Astrocyte (in vitro differentiated cells and primary cell): ENCODE measurements at regions not wholly inside any gene's neighbourhood (a gene's known extent, or its start where the extent isn't known, plus 50 kb on each side); places are given as distances from the start of the nearest gene placed in this dataset.

Source experiments
- DNase-seq: peaks from one replicate; pipeline ENCODE4 v3.0.0-alpha.2; 2010; ENCODE audit warnings: low read depth
- FAIRE-seq: peaks from 2 replicates; lab custom pipeline; 2011; peaks lifted over from hg19 to GRCh38; lab: Jason Lieb, UNC
- H2AFZ ChIP-seq: 2 replicates; pipeline ENCODE4 v1.6.0; 2012; ENCODE audit warnings: low read depth, low read length, inconsistent platforms
- H3K27ac ChIP-seq: 2 replicates; pipeline ENCODE4 v1.5.1; 2011; ENCODE audit warnings: low read depth, low read length, inconsistent platforms
- H3K27me3 ChIP-seq: 2 replicates; pipeline ENCODE4 v1.6.0; 2011; ENCODE audit warnings: low read length, inconsistent platforms; ENCODE audit not compliant: insufficient read depth
- H3K36me3 ChIP-seq: 2 replicates; pipeline ENCODE4 v1.5.1; 2011; ENCODE audit warnings: low read length, inconsistent platforms; ENCODE audit not compliant: insufficient read depth
- H3K4me1 ChIP-seq: 2 replicates; pipeline ENCODE4 v1.5.1; 2011; ENCODE audit warnings: low read length, inconsistent platforms; ENCODE audit not compliant: insufficient read depth
- H3K4me2 ChIP-seq: 2 replicates; pipeline ENCODE4 v1.6.0; 2012; ENCODE audit warnings: low read length, inconsistent platforms
- H3K4me3 ChIP-seq: 2 replicates; pipeline ENCODE4 v1.5.1; 2011; ENCODE audit warnings: low read depth, mild to moderate bottlenecking, low read length, inconsistent platforms; ENCODE audit not compliant: insufficient read depth
- H3K79me2 ChIP-seq: 2 replicates; pipeline ENCODE4 v1.6.0; 2012; ENCODE audit warnings: mild to moderate bottlenecking, low read length, inconsistent platforms; ENCODE audit not compliant: insufficient read depth
- H3K9ac ChIP-seq: 2 replicates; pipeline ENCODE4 v1.6.0; 2012; ENCODE audit warnings: mild to moderate bottlenecking, low read length, inconsistent platforms
- H3K9me3 ChIP-seq: 2 replicates; pipeline ENCODE4 v1.5.1; 2012; ENCODE audit warnings: low read depth, mild to moderate bottlenecking, low read length, inconsistent platforms; ENCODE audit not compliant: insufficient read depth
- H4K20me1 ChIP-seq: 2 replicates; pipeline ENCODE4 v1.6.0; 2012; ENCODE audit warnings: low read length, inconsistent platforms; ENCODE audit not compliant: insufficient read depth
- H3K27ac Mint-ChIP-seq: one replicate; pipeline ENCODE4 v1.8.0; 2021; ENCODE audit warnings: mild to moderate bottlenecking, mixed read lengths; ENCODE audit not compliant: unreplicated experiment
- H3K27me3 Mint-ChIP-seq: one replicate; pipeline ENCODE4 v1.8.0; 2021; ENCODE audit warnings: low read depth, mixed read lengths; ENCODE audit not compliant: unreplicated experiment
- H3K36me3 Mint-ChIP-seq: one replicate; pipeline ENCODE4 v1.8.0; 2021; ENCODE audit warnings: low read depth, mixed read lengths; ENCODE audit not compliant: unreplicated experiment
- H3K4me1 Mint-ChIP-seq: one replicate; pipeline ENCODE4 v1.8.0; 2021; ENCODE audit warnings: low read depth, mixed read lengths; ENCODE audit not compliant: unreplicated experiment
- H3K4me3 Mint-ChIP-seq: one replicate; pipeline ENCODE4 v1.8.0; 2021; ENCODE audit warnings: mild to moderate bottlenecking, moderate library complexity, mixed read lengths; ENCODE audit not compliant: unreplicated experiment
- H3K9me3 Mint-ChIP-seq: one replicate; pipeline ENCODE4 v1.8.0; 2021; ENCODE audit warnings: mild to moderate bottlenecking, mixed read lengths; ENCODE audit not compliant: unreplicated experiment
- EZH2 ChIP-seq: IDR thresholded peaks from 2 replicates; pipeline ENCODE4 v1.6.1; 2012; ENCODE audit warnings: mild to moderate bottlenecking, low read length, inconsistent platforms; ENCODE audit not compliant: insufficient read depth
- TF ChIP-seq, protein P1 (sequence below): IDR thresholded peaks from 2 replicates; pipeline ENCODE4 v1.5.1; 2011; ENCODE audit warnings: low read depth, mild to moderate bottlenecking, inconsistent platforms, low read length, moderate library complexity; ENCODE audit not compliant: insufficient read depth

DNA sequence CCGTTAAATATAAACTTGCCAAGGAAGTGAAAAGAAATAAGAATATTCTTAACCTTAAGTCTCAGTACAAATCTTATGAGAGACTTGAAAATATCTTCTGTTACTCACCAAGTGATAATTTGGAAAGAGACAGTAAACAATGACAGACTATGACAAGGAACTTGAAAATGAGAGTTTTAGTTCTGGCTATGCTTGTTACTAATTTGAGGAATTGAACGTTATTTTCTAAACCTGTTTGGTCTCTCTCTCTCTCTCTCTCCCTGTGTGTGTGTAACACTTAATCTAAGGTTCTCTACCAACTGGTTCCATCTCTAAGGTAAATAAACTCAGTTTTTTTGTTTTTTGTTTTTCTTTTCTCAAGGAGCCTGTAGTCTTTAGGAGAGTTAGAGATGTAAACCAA is 161.8 kb downstream of the AMY1C start:
- H3K9me3 ChIP-seq: no peaks in the 10 kb centered on the region
- H2AFZ ChIP-seq: no peak overlapping the region
- no peak overlapping the region for H3K27ac Mint-ChIP-seq
- no peak overlapping the region for H3K4me2 ChIP-seq
- no peaks in the 10 kb centered on the region for H3K4me1 ChIP-seq
- H3K27me3 Mint-ChIP-seq: no peaks in the 10 kb centered on the region
- no peak overlapping the region for H3K4me3 ChIP-seq
- H3K79me2 ChIP-seq: no peaks in the 10 kb centered on the region
- no peak for FAIRE-seq
- no peaks in the 10 kb centered on the region for H3K4me1 Mint-ChIP-seq
- H3K36me3 Mint-ChIP-seq: no peaks in the 10 kb centered on the region
- no peak for DNase-seq
- H3K27me3 ChIP-seq: no peaks in the 10 kb centered on the region
- H3K27ac ChIP-seq: no peak overlapping the region
- TF ChIP-seq, protein P1, sequence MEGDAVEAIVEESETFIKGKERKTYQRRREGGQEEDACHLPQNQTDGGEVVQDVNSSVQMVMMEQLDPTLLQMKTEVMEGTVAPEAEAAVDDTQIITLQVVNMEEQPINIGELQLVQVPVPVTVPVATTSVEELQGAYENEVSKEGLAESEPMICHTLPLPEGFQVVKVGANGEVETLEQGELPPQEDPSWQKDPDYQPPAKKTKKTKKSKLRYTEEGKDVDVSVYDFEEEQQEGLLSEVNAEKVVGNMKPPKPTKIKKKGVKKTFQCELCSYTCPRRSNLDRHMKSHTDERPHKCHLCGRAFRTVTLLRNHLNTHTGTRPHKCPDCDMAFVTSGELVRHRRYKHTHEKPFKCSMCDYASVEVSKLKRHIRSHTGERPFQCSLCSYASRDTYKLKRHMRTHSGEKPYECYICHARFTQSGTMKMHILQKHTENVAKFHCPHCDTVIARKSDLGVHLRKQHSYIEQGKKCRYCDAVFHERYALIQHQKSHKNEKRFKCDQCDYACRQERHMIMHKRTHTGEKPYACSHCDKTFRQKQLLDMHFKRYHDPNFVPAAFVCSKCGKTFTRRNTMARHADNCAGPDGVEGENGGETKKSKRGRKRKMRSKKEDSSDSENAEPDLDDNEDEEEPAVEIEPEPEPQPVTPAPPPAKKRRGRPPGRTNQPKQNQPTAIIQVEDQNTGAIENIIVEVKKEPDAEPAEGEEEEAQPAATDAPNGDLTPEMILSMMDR: no peak
- TF ChIP-seq EZH2: no peak
- no peak overlapping the region for H3K4me3 Mint-ChIP-seq
- H3K36me3 ChIP-seq: no peaks in the 10 kb centered on the region
- no peaks in the 10 kb centered on the region for H4K20me1 ChIP-seq
- no peaks in the 10 kb centered on the region for H3K9me3 Mint-ChIP-seq
- no peak overlapping the region for H3K9ac ChIP-seq

DNA sequence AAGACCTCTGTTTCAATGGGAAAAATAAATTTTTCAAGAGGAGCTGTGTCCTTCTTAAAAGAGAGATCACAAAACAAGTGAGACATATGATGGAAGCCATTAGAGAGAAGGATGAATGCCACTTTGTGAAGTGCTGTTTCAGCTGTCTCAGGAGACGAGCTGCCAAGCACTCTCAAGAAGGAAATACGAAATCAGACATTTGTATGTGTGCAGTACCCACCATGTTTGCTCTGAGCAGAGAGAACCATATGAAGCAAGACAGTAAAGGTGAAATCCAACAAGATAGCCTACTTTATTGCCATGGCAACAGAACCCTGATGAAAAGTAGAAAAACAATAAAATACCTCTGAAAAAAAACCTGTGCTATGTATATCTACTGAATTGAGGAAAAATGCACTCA is 168.1 kb downstream of the AMY1C start:
- no peaks in the 10 kb centered on the region for H3K4me1 Mint-ChIP-seq

DNA sequence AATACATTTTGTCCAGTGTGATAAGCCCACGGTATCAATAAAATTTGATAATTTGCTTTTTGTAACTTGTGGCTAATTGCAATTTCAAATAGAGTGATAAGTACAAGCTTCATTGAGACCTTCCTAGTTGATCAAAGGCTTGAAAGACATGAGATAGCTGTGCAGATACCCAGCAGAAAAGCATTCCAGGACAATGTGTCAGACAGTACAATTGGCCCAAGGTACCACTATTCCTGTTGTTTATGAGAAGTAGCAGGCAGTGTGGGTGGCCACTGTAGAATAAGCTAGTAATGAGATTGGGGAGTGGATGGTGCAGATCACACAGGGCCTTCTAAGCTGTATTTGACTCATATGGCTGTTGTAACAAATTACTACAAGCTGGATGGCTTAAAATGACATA is 182.2 kb downstream of the AMY1C start:
- Histone ChIP-seq H3K27ac (no peak overlapping the region), H4K20me1 (no peaks in the 10 kb centered on the region), H3K4me1 (no peaks in the 10 kb centered on the region), H3K9ac (no peak overlapping the region), H3K27me3 (no peaks in the 10 kb centered on the region), H2AFZ (no peak overlapping the region), H3K79me2 (no peaks in the 10 kb centered on the region), H3K36me3 (no peaks in the 10 kb centered on the region), H3K9me3 (peaks cover 5% of the 10 kb centered on the region), H3K4me3 (no peak overlapping the region), H3K4me2 (no peak overlapping the region)
- no peak for TF ChIP-seq EZH2
- TF ChIP-seq, protein P1: no peak
- H3K4me1 Mint-ChIP-seq: no peaks in the 10 kb centered on the region
- no peak overlapping the region for H3K4me3 Mint-ChIP-seq
- no peaks in the 10 kb centered on the region for H3K36me3 Mint-ChIP-seq
- DNase-seq (no peak), FAIRE-seq (no peak)
- no peaks in the 10 kb centered on the region for H3K27me3 Mint-ChIP-seq
- no peak overlapping the region for H3K27ac Mint-ChIP-seq
- no peaks in the 10 kb centered on the region for H3K9me3 Mint-ChIP-seq

More for the DNA sequence above, 168.1 kb downstream of the AMY1C start:
- H3K36me3 Mint-ChIP-seq: no peaks in the 10 kb centered on the region
- no peaks in the 10 kb centered on the region for H3K9me3 Mint-ChIP-seq
- FAIRE-seq (no peak), DNase-seq (no peak)
- Histone ChIP-seq H3K9me3 (no peaks in the 10 kb centered on the region), H3K27me3 (no peaks in the 10 kb centered on the region), H3K79me2 (no peaks in the 10 kb centered on the region), H3K9ac (no peak overlapping the region), H2AFZ (no peak overlapping the region), H3K4me2 (no peak overlapping the region), H4K20me1 (no peaks in the 10 kb centered on the region), H3K36me3 (no peaks in the 10 kb centered on the region), H3K4me1 (no peaks in the 10 kb centered on the region), H3K4me3 (no peak overlapping the region), H3K27ac (no peak overlapping the region)
- no peak overlapping the region for H3K27ac Mint-ChIP-seq
- no peaks in the 10 kb centered on the region for H3K27me3 Mint-ChIP-seq
- TF ChIP-seq, protein P1: no peak
- no peak for TF ChIP-seq EZH2
- no peak overlapping the region for H3K4me3 Mint-ChIP-seq
